Endodermal cell (in vitro differentiated cells): ENCODE measurements at regions not wholly inside any gene's neighbourhood (a gene's known extent, or its start where the extent isn't known, plus 50 kb on each side); places are given as distances from the start of the nearest gene placed in this dataset.

ENCODE experiments used
- DNase-seq: peaks from one replicate; pipeline ENCODE4 v3.0.0-alpha.2; 2017
- H3K27ac ChIP-seq: 2 replicates; pipeline ENCODE4 v1.5.1; 2013; ENCODE audit warnings: mild to moderate bottlenecking, low read depth, low read length, moderate library complexity
- H3K27me3 ChIP-seq: 2 replicates; pipeline ENCODE4 v1.6.1; 2013; ENCODE audit warnings: mild to moderate bottlenecking, low read length, moderate library complexity; ENCODE audit not compliant: insufficient read depth, control insufficient read depth, poor library complexity, severe bottlenecking
- H3K36me3 ChIP-seq: 2 replicates; pipeline ENCODE4 v1.7.0; 2013; ENCODE audit warnings: mild to moderate bottlenecking, low read length, moderate library complexity; ENCODE audit not compliant: control insufficient read depth, insufficient read depth
- H3K4me1 ChIP-seq: one replicate; pipeline ENCODE4 v1.7.0; 2013; ENCODE audit warnings: low read length; ENCODE audit not compliant: control insufficient read depth, insufficient read depth
- H3K4me3 ChIP-seq: 2 replicates; pipeline ENCODE4 v1.5.1; 2013; ENCODE audit warnings: mild to moderate bottlenecking, low read length, moderate library complexity
- H3K9ac ChIP-seq: 2 replicates; pipeline ENCODE4 v1.6.1; 2013; ENCODE audit warnings: mild to moderate bottlenecking, low read length, moderate library complexity; ENCODE audit not compliant: poor library complexity, severe bottlenecking; ENCODE audit errors: extremely low read depth
- H3K9me3 ChIP-seq: 2 replicates; pipeline ENCODE4 v1.6.1; 2013; ENCODE audit warnings: mild to moderate bottlenecking, low read length, moderate library complexity; ENCODE audit not compliant: control insufficient read depth
- H3K27ac Mint-ChIP-seq: 2 replicates; pipeline ENCODE4 v1.8.0; 2020; ENCODE audit warnings: mixed read lengths
- H3K27me3 Mint-ChIP-seq: 2 replicates; pipeline ENCODE4 v1.8.0; 2021; ENCODE audit warnings: mild to moderate bottlenecking, mixed read lengths; ENCODE audit not compliant: insufficient read depth
- H3K36me3 Mint-ChIP-seq: 2 replicates; pipeline ENCODE4 v1.8.0; 2020; ENCODE audit warnings: low read depth, mixed read lengths
- H3K4me1 Mint-ChIP-seq: 2 replicates; pipeline ENCODE4 v1.8.0; 2020; ENCODE audit warnings: mixed read lengths
- H3K4me3 Mint-ChIP-seq: 2 replicates; pipeline ENCODE4 v1.8.0; 2020; ENCODE audit warnings: mild to moderate bottlenecking, moderate library complexity, mixed read lengths
- H3K9me3 Mint-ChIP-seq: 2 replicates; pipeline ENCODE4 v1.8.0; 2020; ENCODE audit warnings: mild to moderate bottlenecking, mixed read lengths
- CTCF ChIP-seq: fragments of 200-600 bp; sonication (generic); conservative IDR thresholded peaks from 2 replicates; pipeline ENCODE4 v1.5.0; 2021; ENCODE audit warnings: antibody characterized with exemption, mild to moderate bottlenecking
- WGBS, 2 experiments: methylation state at CpG; one replicate each; pipeline versions ENCODE4 v1.1.5 to v1.1.7; 2013; ENCODE audit warnings: missing lambda C conversion rate in 2 of 2, mixed read lengths in 1 of 2; ENCODE audit not compliant: insufficient coverage in 1 of 2, insufficient read length in 1 of 2; 5-methylcytosine and 5-hydroxymethylcytosine counted together

GRCh38 chr13:38216181-38216580 lies 133.5 kb upstream of the UFM1 start:
- H3K27ac Mint-ChIP-seq = no peak overlapping the region
- Histone ChIP-seq H3K27me3 (no peaks in the 10 kb centered on the region), H3K4me3 (no peak overlapping the region), H3K9ac (no peak overlapping the region), H3K36me3 (no peaks in the 10 kb centered on the region), H3K9me3 (peaks cover 6% of the 10 kb centered on the region), H3K27ac (no peak overlapping the region), H3K4me1 (no peaks in the 10 kb centered on the region)
- peaks cover 22% of the 10 kb centered on the region for H3K9me3 Mint-ChIP-seq
- H3K4me1 Mint-ChIP-seq = no peaks in the 10 kb centered on the region
- TF ChIP-seq CTCF = no peak
- H3K27me3 Mint-ChIP-seq = no peaks in the 10 kb centered on the region
- peaks cover 6% of the 10 kb centered on the region for H3K36me3 Mint-ChIP-seq
- H3K4me3 Mint-ChIP-seq = no peak overlapping the region
- 94% methylated on average over 2 of the region's 2 CpGs; no CpG with 5 or more reads in 1 of the 2 experiments for WGBS, 2 experiments
- DNase-seq = no peak

GRCh38 chr13:38213314-38213713 lies 136.3 kb upstream of the UFM1 start:
- Histone ChIP-seq H3K27ac (no peak overlapping the region), H3K9ac (no peak overlapping the region), H3K4me1 (no peaks in the 10 kb centered on the region), H3K36me3 (no peaks in the 10 kb centered on the region), H3K27me3 (no peaks in the 10 kb centered on the region), H3K9me3 (peaks cover 6% of the 10 kb centered on the region), H3K4me3 (no peak overlapping the region)
- H3K27ac Mint-ChIP-seq = no peak overlapping the region
- 100% methylated on average over 1 of the region's 1 CpG; no CpG with 5 or more reads in 1 of the 2 experiments for WGBS, 2 experiments
- TF ChIP-seq CTCF = no peak
- no peaks in the 10 kb centered on the region for H3K27me3 Mint-ChIP-seq
- no peak overlapping the region for H3K4me3 Mint-ChIP-seq
- no peak for DNase-seq
- H3K9me3 Mint-ChIP-seq = peaks cover 20% of the 10 kb centered on the region
- H3K4me1 Mint-ChIP-seq = no peaks in the 10 kb centered on the region
- H3K36me3 Mint-ChIP-seq = peaks cover 6% of the 10 kb centered on the region

GRCh38 chr13:38210928-38211596 lies 138.6 kb upstream of the UFM1 start:
- no peaks in the 10 kb centered on the region for H3K27me3 Mint-ChIP-seq
- no peaks in the 10 kb centered on the region for H3K4me1 ChIP-seq
- H3K9me3 ChIP-seq = peaks cover 6% of the 10 kb centered on the region
- H3K27me3 ChIP-seq = no peaks in the 10 kb centered on the region
- H3K27ac ChIP-seq = no peak overlapping the region
- no peak overlapping the region for H3K9ac ChIP-seq
- peaks cover 20% of the 10 kb centered on the region for H3K9me3 Mint-ChIP-seq
- H3K36me3 ChIP-seq = no peaks in the 10 kb centered on the region
- no peaks in the 10 kb centered on the region for H3K4me1 Mint-ChIP-seq
- no peak overlapping the region for H3K4me3 ChIP-seq
- no peak for DNase-seq
- no peak for TF ChIP-seq CTCF
- H3K4me3 Mint-ChIP-seq = no peak overlapping the region
- peaks cover 6% of the 10 kb centered on the region for H3K36me3 Mint-ChIP-seq
- no peak overlapping the region for H3K27ac Mint-ChIP-seq
- 50 to 56% methylated on average over 2 to 3 of the region's 3 CpGs for WGBS, 2 experiments
